ENCODE measurements at regions not wholly inside any gene's neighbourhood (a gene's known extent, or its start where the extent isn't known, plus 50 kb on each side); places are given as distances from the start of the nearest gene placed in this dataset.
A peak's percentile ranks its signal among the peaks of the same experiment; 100 is the strongest.

- DNase-seq (ENCODE audit: low read depth, low spot score) = no peak
- in situ Hi-C loops (cut with HindIII; ENCODE audit: low pct_unique_long_range_greater_than_20kb, low sequenced_read_pairs) = no loop called here
Observed at GRCh38 chr18:2302628-2303516, 268.4 kb downstream of the METTL4 start.

DNA sequence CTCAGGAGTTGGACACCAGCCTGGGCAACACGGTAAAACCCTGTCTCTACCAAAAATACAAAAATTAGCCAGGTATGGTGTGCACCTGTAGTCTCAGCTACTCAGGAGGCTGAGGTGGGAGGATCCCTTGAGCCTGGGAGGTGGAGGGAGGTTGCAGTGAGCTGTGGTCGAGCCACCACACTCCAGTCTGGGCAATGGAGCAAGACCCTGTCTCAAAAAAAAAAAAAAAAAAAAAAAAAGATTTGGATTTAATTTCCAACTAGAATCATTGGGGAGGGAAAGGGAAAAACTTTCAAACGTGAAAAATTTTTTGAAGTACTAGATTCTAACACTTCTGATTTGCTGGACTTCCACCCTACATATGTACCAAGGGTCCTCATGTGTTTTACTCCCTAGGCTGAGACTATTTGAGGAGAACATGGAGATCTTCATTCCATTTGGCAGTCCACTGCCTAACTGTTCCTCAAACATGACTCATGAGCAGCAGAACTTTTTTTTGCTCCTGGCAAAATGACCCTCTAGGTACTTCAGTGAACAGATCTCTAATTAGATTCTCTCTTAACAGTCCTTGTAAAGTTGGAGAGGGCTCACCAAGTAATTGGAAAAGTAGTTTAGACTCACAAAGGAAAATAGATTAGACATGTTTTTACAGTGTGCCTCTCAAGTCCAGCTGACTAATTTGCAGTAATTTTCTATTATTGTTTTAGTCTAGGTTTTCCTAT is 267.6 kb downstream of the METTL4 start:
- in situ Hi-C loops (cut with HindIII; ENCODE audit: low pct_unique_long_range_greater_than_20kb, low sequenced_read_pairs) = no loop called here
- no peak for DNase-seq (ENCODE audit: low read depth, low spot score)

GRCh38 chr18:2304378-2305175 is 266.7 kb downstream of the METTL4 start:
- DNase-seq (ENCODE audit: low read depth, low spot score) = no peak
- in situ Hi-C loops (cut with HindIII; ENCODE audit: low pct_unique_long_range_greater_than_20kb, low sequenced_read_pairs) = no loop called here

GRCh38 chr18:2306606-2307005 is 264.7 kb downstream of the METTL4 start:
- in situ Hi-C loops (cut with HindIII; ENCODE audit: low pct_unique_long_range_greater_than_20kb, low sequenced_read_pairs) = no loop called here
- no peak for DNase-seq (ENCODE audit: low read depth, low spot score)

GRCh38 chr18:2310886-2311285 is 260.4 kb downstream of the METTL4 start:
- in situ Hi-C loops (cut with HindIII; ENCODE audit: low pct_unique_long_range_greater_than_20kb, low sequenced_read_pairs) = no loop called here
- no peak for DNase-seq (ENCODE audit: low read depth, low spot score)

GRCh38 chr18:2312440-2312839 is 258.9 kb downstream of the METTL4 start:
- DNase-seq (ENCODE audit: low read depth, low spot score) = no peak
- in situ Hi-C loops (cut with HindIII; ENCODE audit: low pct_unique_long_range_greater_than_20kb, low sequenced_read_pairs) = no loop called here

DNA sequence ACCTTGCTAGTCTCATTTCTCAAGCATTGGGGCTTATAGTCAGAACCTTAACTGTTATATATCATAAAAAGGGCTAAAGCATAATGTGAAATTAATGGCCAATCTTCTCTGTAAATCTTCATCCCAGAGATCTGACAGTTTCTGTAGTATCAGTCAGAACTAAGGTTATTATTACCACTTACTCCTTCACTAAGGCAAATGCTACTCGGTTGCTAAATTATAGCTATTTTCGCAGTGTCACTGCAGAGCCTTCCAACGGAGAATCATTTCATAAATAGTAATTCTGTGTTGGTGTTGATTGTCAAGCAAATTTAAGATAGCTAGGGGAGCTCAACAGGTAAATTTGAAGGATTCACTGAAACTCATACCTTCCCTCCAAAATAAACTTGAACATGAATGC is 258.0 kb downstream of the METTL4 start:
- no peak for DNase-seq (ENCODE audit: low read depth, low spot score)
- in situ Hi-C loops (cut with HindIII; ENCODE audit: low pct_unique_long_range_greater_than_20kb, low sequenced_read_pairs) = no loop called here

DNA sequence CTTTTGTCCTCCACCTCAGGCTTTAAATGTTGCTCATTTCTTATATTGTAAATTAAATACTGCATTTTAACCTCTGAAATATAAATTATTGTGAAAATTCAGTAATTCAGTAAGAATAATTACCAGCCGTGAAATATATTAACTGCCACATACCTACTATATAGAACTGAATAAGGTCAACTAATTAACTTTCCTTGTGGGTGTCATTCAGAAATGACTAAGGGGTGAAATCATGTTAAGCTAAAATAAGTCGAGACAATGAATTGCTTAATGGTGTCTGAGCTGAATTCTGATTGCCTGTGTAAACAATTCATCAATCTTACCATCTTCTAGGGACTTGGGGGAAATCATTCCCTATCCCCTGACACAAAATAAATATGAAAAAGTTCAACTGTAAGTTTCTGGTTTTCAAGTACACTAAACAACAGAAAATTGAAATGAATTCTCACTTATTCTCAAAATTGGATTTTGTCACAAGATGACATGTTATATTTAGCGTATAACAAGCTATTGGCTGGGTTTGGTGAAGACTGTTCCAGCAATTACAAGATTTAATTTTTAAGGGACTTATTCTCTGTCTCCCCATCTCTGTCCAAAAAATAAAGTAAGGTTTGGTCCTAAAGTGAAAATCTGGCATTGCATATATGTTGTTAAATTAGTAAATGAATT is 255.1 kb downstream of the METTL4 start:
- in situ Hi-C loops (cut with HindIII; ENCODE audit: low pct_unique_long_range_greater_than_20kb, low sequenced_read_pairs) = no loop called here
- DNase-seq (ENCODE audit: low read depth, low spot score) = no peak

DNA sequence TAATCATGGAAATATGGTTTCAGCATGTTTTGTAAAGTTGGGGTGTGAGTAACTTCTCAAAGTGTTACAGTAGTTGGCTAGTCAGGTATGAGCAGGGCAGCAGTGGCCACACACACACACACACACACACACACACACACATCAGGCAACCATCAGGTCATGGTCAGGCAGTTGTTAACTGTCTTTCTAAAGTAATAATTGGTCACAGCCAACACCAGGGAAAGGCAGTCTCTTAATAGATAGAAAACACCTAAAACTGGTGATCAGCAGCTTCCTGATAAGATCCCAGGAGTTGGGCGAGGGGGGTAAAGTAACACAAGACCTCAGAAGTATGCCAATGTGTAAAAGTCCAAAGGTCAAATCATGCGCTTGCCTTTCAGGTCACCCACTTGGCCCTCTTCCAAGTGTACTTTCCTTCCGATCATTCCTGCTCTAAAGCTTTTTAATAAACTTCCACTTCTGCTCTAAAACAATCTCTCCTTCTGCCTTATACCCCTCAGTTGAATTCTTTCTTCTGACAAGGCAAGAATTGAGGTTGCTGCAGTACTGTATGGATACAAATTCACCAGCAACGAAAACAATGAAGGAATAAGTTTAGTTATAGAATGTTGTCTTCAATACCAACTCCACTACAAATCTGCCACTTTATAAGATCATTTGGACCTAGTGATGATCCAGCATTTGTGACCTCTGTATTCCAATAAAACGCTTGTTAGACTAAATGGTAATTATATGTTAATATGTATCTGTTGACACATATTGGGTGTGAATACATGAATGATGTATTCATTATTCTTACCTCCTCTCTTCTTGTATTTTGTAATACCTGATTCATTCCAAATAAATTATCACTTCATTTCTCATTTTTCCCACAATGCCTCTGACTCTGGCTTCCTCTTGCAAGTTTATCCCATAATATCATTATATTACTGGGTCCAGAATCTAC is 254.3 kb downstream of the METTL4 start:
- no peak for DNase-seq (ENCODE audit: low read depth, low spot score)
- in situ Hi-C loops (cut with HindIII; ENCODE audit: low pct_unique_long_range_greater_than_20kb, low sequenced_read_pairs) = no loop called here

GRCh38 chr18:2324459-2324858 is 246.8 kb downstream of the METTL4 start:
- DNase-seq (ENCODE audit: low read depth, low spot score) = no peak
- in situ Hi-C loops (cut with HindIII; ENCODE audit: low pct_unique_long_range_greater_than_20kb, low sequenced_read_pairs) = no loop called here

DNA sequence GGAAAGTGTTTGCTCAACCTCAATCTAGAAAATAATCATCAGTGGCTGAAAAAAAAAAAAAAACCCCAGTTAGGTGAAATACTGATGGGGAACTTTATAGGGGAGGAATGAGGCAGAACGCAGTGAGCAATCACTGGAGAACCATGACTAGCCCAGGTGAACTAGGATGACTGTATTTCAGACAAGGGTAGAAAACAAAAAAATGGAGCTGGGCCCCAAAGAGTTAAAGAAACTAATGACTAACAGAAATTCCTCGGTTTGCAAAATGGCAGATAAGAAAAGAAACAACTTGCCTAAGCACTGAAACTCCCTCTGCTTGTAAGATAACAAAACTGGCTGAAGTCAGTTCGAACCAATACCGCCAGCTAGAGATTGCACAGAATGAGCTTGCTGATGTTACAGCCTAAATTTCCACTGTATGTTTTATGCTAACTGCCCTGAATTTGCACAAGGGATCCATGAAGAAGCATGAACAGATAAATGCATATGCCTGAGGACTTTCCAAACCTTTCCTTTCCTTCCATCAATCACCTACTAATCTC is 245.9 kb downstream of the METTL4 start:
- in situ Hi-C loops (cut with HindIII; ENCODE audit: low pct_unique_long_range_greater_than_20kb, low sequenced_read_pairs) = no loop called here
- no peak for DNase-seq (ENCODE audit: low read depth, low spot score)

DNA sequence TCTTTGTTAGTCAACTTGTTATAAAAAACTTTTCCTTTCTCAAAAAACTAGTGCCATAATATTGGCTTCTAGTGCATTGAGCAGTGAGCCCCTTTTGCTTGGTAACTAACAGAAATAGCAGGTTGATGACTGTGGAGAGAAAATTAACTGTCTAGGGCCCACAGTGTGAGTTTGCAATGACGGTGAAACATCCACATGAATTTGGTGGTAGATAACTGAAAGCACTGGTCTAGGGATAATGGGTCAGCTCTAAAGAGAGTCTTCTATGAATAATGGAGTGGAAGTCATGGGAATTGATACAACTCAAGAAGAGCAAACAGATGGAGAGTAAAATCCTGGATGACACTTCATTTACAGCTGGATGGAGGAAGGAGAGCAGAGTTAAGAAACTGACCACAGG is 245.4 kb downstream of the METTL4 start:
- no peak for DNase-seq (ENCODE audit: low read depth, low spot score)
- in situ Hi-C loops (cut with HindIII; ENCODE audit: low pct_unique_long_range_greater_than_20kb, low sequenced_read_pairs) = no loop called here

GRCh38 chr18:2326999-2327398 is 244.3 kb downstream of the METTL4 start:
- in situ Hi-C loops (cut with HindIII; ENCODE audit: low pct_unique_long_range_greater_than_20kb, low sequenced_read_pairs) = no loop called here
- peak; percentile 26 for DNase-seq (ENCODE audit: low read depth, low spot score)

- no peak for DNase-seq (ENCODE audit: low read depth, low spot score)
- in situ Hi-C loops (cut with HindIII; ENCODE audit: low pct_unique_long_range_greater_than_20kb, low sequenced_read_pairs) = no loop called here
Observed at GRCh38 chr18:2330764-2331163, 240.5 kb downstream of the METTL4 start.

- in situ Hi-C loops (cut with HindIII; ENCODE audit: low pct_unique_long_range_greater_than_20kb, low sequenced_read_pairs) = no loop called here
- no peak for DNase-seq (ENCODE audit: low read depth, low spot score)
Observed at GRCh38 chr18:2331491-2331890, 239.8 kb downstream of the METTL4 start.

DNA sequence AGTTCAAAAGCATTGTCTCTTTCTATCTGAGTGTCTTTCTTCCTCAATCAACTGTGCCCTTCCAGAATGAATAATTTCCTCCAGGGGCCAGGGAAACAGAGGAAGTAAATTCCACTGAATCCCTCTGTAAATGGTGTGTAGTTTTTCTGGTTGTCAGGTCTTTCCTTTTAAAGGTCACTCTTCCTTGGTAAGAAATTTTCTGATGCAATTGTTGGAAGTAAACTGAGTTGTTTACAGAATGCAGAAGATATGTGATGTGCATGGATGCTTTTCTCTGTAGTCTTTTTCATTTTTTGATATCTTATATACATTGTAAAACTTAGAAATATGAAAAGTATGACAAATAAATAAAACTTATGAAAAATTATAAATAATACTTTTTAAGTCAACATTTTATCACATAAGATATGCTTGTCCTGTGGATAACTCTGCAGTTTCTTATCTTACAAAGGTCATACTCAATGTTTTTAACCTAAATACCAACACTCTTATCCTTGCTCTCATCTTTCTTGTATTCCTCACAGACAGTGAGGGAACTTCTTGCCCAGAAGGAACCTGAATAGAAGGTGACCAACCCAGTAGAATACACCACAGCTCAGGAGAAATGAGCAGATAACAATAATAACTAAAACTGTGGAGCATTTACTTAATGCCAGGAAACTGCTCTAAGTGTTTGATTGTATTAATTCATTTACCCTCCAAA is 234.5 kb downstream of the METTL4 start:
- no peak for DNase-seq (ENCODE audit: low read depth, low spot score)
- in situ Hi-C loops (cut with HindIII; ENCODE audit: low pct_unique_long_range_greater_than_20kb, low sequenced_read_pairs) = no loop called here
